Thyroid gland (tissue), 4 donors: ENCODE measurements at regions not wholly inside any gene's neighbourhood (a gene's known extent, or its start where the extent isn't known, plus 50 kb on each side); places are given as distances from the start of the nearest gene placed in this dataset.

Experiments
- POLR2A ChIP-seq, 2 donors: fragments of 450-650 bp; IDR thresholded peaks; one replicate each; pipeline ENCODE4 v1.6.1; 2017; ENCODE audit warnings: antibody characterized with exemption in 2 of 2, mild to moderate bottlenecking in 2 of 2, moderate library complexity in 1 of 2
- TF ChIP-seq, protein P1 (sequence below), 6 experiments: fragments of 200-600 bp in 3 of 6; fragments of 450-650 bp in 3 of 6; sonication (generic) in 3 of 6; IDR thresholded peaks; one replicate each; pipeline ENCODE4 v1.5.1; 2016 to 2019; ENCODE audit warnings: antibody characterized with exemption in 6 of 6, mild to moderate bottlenecking in 2 of 6, inconsistent platforms in 1 of 6, moderate library complexity in 1 of 6

DNA sequence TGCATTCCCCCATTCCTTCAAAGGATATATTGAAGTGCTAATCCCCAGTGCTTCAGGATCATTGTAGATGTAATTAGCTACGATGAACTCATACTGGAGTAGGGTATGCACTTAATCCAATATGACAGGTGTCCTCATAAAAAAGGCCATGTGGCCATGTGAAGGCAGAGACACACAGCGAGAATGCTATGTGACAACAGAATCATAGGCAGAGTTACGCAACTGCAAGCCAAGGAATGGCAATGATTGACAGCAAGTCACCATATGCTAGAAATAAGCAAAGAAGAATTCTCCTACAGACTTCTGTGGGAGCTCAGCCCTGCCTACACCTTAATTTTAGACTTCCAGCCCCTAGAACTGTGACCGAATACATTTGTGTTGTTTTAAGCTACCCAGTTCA, 875.6 kb upstream of the ROBO1 start:
- TF ChIP-seq, protein P1, sequence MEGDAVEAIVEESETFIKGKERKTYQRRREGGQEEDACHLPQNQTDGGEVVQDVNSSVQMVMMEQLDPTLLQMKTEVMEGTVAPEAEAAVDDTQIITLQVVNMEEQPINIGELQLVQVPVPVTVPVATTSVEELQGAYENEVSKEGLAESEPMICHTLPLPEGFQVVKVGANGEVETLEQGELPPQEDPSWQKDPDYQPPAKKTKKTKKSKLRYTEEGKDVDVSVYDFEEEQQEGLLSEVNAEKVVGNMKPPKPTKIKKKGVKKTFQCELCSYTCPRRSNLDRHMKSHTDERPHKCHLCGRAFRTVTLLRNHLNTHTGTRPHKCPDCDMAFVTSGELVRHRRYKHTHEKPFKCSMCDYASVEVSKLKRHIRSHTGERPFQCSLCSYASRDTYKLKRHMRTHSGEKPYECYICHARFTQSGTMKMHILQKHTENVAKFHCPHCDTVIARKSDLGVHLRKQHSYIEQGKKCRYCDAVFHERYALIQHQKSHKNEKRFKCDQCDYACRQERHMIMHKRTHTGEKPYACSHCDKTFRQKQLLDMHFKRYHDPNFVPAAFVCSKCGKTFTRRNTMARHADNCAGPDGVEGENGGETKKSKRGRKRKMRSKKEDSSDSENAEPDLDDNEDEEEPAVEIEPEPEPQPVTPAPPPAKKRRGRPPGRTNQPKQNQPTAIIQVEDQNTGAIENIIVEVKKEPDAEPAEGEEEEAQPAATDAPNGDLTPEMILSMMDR (IDR thresholded peaks at IDR 0.05) = no peak
- no peak for TF ChIP-seq POLR2A (IDR thresholded peaks at IDR 0.05)
